ENCODE measurements at regions not wholly inside any gene's neighbourhood (a gene's known extent, or its start where the extent isn't known, plus 50 kb on each side); places are given as distances from the start of the nearest gene placed in this dataset.

- no peak for DNase-seq
These were observed 270.0 kb downstream of the SLC4A3 start for GRCh38 chr2:219897456-219897855.

- no peak for DNase-seq
These were observed 273.7 kb downstream of the SLC4A3 start for GRCh38 chr2:219901155-219901554.

- DNase-seq = peak; percentile 30
These were observed 275.6 kb downstream of the SLC4A3 start for GRCh38 chr2:219902891-219903552.

GRCh38 chr2:219905640-219906039, 278.2 kb downstream of the SLC4A3 start:
- no peak for DNase-seq

DNA sequence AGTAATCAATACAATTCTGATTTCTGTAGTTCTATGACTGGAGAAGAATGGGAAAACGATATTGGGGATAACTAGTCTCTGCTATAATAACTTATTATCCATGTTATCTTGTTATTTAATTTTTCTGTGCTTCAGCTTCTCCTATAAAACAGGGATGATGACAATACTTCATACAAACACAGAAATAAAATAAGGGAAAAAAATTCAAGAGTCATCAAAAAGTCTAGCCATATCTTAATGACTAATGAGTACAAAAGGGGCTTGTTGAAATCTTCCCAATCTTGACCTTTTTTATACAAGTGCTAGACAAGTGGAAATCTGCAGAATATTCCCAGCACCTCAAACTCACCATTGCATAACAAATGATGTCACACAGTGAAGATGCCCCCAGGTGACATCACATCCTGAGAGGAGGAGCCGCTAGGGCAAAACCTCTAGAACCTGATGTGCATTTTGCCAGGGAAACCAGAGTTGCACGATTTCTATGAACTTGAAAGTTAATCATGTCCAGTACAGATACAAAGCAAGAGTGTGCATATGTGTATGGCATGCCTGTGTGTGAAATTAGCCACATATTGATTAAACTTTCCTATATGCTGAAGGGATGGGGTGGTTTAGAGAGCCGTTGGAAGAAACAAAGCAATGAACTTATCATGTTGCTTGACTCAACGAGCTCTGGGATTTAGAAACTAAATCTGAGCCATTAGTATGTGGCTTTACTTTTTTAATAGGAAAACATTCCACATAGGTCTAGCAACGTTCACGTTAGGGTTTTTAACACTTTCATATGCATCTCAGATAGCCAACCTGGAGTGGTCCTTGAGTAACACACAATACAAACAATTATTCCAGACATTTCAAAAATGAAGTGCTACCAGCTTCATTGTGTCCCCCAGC, 278.9 kb downstream of the SLC4A3 start:
- no peak for DNase-seq

DNA sequence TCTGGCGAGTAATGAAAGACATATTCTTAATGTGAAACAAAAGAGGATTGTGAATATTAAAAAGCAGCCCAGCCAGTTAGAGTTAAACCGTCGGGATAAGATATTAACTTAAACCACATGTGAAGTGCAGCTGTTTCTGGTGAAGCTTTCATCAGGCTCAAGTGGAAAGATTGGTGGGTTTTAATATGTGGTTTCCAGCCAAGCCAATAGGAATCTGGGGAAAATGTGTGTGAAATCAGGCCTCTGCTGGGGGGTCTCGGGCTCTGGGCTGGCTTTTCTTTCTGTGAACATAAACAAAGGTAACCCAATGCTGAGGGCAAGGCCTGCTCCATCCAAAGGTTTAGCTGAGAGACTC, 279.6 kb downstream of the SLC4A3 start:
- no peak for DNase-seq

GRCh38 chr2:219908538-219908937, 281.1 kb downstream of the SLC4A3 start:
- DNase-seq = no peak

DNA sequence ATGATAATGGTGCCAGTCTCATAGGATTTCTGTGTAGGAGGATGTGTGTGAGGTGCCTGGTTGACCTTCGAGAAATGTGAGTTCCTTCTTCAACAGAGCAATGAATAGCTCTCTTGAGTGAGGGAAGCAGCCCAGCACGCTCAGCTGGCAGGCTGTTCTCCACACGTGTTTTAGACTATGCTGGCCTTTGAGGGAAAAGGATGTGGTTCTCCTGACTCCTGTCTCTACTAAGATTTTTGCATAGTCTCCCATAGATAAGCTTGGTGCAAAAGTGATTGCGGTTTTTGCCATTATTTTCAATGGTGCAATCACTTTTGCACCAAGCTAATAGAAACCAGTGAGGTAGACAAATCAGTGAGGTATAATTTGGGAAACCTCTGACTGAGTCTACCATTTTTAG, 284.1 kb downstream of the SLC4A3 start:
- DNase-seq = no peak

GRCh38 chr2:219912491-219912921, 285.1 kb downstream of the SLC4A3 start:
- DNase-seq = peak; percentile 71

GRCh38 chr2:219914577-219914976, 287.1 kb downstream of the SLC4A3 start:
- no peak for DNase-seq

DNA sequence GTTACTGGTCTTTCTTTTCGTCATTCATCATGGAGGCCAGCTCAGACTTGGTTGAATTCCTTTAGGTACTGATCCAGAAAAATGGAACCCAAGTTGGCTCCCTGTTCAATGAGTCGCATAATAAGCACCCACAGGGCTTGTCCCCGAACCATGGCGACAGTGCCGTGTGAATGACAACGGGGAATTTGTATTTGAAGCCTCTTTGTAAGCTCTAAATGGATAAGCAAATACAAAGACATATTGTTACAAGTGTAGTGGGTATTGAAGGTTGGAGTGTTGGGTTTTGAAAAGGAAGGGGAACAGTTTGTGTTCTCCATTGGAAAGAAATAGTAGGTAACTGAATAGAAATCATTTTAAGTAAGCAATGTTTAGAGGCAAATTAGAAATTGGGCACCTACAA, 288.9 kb downstream of the SLC4A3 start:
- no peak for DNase-seq

- no peak for DNase-seq
These were observed 289.5 kb downstream of the SLC4A3 start for GRCh38 chr2:219916726-219917440.

- peak; percentile 22 for DNase-seq
These were observed 290.8 kb downstream of the SLC4A3 start for GRCh38 chr2:219918254-219918653.

DNA sequence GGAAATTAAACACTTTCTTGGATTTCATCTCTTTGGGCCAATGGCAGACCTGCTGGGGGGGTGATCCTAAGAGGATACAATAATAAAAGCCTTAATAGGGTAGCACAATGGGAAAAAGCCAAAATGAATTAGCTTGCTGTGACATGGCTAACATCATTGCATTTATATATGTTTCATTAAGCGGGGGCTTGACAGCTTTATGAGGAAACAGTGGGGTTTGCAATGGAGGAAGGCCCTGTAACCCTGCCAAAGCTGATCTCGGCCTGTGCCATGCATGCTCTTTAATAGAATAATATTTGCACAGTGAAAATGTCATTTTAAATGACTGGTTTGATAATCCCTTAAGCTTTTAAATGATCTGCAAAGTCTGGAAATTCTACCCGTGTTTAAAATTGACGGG, 291.5 kb downstream of the SLC4A3 start:
- no peak for DNase-seq

- no peak for DNase-seq
These were observed 292.1 kb downstream of the SLC4A3 start for GRCh38 chr2:219919506-219919905.

- no peak for DNase-seq
These were observed 302.4 kb downstream of the SLC4A3 start for GRCh38 chr2:219929835-219930234.

GRCh38 chr2:219939647-219940046, 312.2 kb downstream of the SLC4A3 start:
- DNase-seq = no peak

- no peak for DNase-seq
These were observed 317.4 kb downstream of the SLC4A3 start for GRCh38 chr2:219944866-219945265.

- no peak for DNase-seq
These were observed 318.6 kb downstream of the SLC4A3 start for GRCh38 chr2:219946021-219946420.

DNA sequence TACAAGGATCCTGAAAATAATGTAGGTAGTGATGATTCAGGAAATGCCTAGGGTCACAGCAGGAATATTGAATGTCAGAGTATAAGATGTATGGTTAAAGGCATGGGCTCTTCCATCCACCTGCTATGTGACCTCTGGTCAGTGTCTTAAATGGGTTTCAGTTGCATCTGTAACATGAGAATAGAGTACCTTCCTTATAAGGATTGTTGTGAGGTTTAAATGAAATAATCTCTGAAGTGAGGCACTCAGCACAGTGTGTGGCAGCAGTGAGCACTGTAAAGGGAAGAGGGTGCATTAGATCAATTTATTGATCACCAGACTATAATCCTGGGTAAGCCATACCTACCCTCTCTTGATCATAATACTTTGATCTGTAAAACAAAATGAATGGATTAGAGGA, 319.1 kb downstream of the SLC4A3 start:
- DNase-seq = no peak

DNA sequence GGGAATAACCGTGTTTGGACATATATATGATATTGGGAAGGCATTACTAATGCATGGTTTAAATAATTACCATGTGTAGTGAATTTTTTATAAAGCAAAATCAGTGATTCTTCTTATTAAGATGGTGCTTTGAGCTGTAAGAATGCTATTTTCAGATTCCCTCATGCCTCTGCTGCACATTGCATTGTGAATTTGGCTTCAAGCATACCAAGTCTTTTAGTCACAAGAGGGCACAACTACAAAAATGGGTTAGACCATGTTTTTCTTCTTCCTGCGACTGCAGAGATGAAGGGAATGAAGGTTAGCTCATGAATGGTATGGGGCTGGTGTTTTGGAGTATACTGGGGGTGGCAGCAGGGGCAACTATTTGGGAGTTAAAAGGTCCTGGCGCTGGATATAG, 320.1 kb downstream of the SLC4A3 start:
- no peak for DNase-seq

DNA sequence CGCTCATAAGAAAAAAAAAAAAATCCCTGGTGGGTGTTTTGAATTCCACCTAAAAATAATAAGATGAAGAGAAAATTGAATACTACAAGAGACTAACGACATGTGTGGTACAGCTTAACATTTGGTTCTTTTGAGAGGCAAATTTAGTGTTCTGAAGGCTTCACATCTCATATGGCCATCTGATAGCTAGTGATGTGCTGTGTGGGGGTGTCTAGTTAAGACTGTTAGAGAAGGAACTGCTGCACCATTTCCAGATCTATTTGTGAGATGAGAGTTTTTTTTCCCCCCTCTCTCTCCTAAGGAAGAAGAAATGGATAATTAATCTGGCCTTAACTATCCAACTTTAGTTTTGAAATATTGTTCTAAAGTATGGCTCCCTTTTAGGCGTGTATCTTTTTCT, 321.6 kb downstream of the SLC4A3 start:
- DNase-seq = no peak

DNA sequence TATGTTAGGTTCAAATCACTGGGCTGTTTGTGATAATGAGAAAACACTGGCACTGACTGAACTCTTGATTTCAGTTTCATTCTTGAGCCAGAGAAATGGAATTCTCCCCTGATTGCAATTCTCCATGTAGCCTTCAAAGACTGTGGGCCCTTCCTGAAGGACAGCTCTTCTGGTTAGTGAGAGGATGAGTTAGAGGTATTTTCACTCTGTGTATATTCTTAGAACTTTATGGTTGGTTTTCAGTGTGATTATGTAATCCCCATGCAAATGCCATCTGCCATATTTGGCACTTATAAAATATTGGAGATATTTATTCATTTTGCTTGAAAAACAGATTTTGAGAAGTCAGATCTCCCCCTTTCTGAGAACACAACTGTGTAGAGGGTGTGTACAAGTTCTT, 323.7 kb downstream of the SLC4A3 start:
- no peak for DNase-seq

Measured in renal pelvis (tissue), 1 donor.